ENCODE measurements at regions not wholly inside any gene's neighbourhood (a gene's known extent, or its start where the extent isn't known, plus 50 kb on each side); places are given as distances from the start of the nearest gene placed in this dataset.
A peak's percentile ranks its signal among the peaks of the same experiment; 100 is the strongest.
"Not testable (repeated sequence)": the region's sequence is repeated elsewhere in the genome, so short reads cannot be mapped to it uniquely, and the experiment has no call there.

GRCh38 chr16:19959736-19960135 is 75.1 kb upstream of the GPRC5B start:
- BruUV-seq (replicated peaks): no TSS peak
- CTCF ChIA-PET: interaction anchor here (0.5 kb wide), 1 partner anchor 8 kb away, joined by 3 read pairs; no protein-coding TSS in a partner anchor

GRCh38 chr16:19955896-19956295 is 71.2 kb upstream of the GPRC5B start:
- H3K9me3 Mint-ChIP-seq (ENCODE audit: unreplicated experiment); H3K36me3 Mint-ChIP-seq (ENCODE audit: insufficient read depth, unreplicated experiment); H3K36me3 ChIP-seq (ENCODE audit: control insufficient read depth, insufficient read depth, low read length); H3K9me3 ChIP-seq; BruUV-seq (replicated peaks); H3K4me3 ChIP-seq (ENCODE audit: low read depth, low read length); POLR2A ChIA-PET; DNase-seq; H3K4me3 Mint-ChIP-seq (ENCODE audit: unreplicated experiment); CTCF ChIA-PET; H3K4me1 Mint-ChIP-seq (ENCODE audit: low read depth, unreplicated experiment); H3K4me1 ChIP-seq; intact Hi-C loops (cut with micrococcal nuclease; ENCODE audit: unreplicated experiment); H3K27ac Mint-ChIP-seq (ENCODE audit: unreplicated experiment); H3K27me3 ChIP-seq (replicated peaks; ENCODE audit: control insufficient read depth, insufficient read depth, low read length): not testable (repeated sequence)
- peaks cover 20% of the 10 kb centered on the region for H3K27me3 Mint-ChIP-seq (ENCODE audit: insufficient read depth, unreplicated experiment)

More at GRCh38 chr16:19959736-19960135, 75.1 kb upstream of the GPRC5B start:
- Histone ChIP-seq H3K4me3 (ENCODE audit: low read depth, low read length) (no peak overlapping the region), H3K9me3 (no peaks in the 10 kb centered on the region), H3K27me3 (replicated peaks; ENCODE audit: control insufficient read depth, insufficient read depth, low read length) (no peaks in the 10 kb centered on the region), H3K36me3 (ENCODE audit: control insufficient read depth, insufficient read depth, low read length) (no peaks in the 10 kb centered on the region), H3K4me1 (no peaks in the 10 kb centered on the region)
- Mint-ChIP-seq H3K4me3 (ENCODE audit: unreplicated experiment) (no peak overlapping the region), H3K27me3 (ENCODE audit: insufficient read depth, unreplicated experiment) (peaks cover 16% of the 10 kb centered on the region), H3K27ac (ENCODE audit: unreplicated experiment) (no peak overlapping the region), H3K4me1 (ENCODE audit: low read depth, unreplicated experiment) (no peaks in the 10 kb centered on the region), H3K9me3 (ENCODE audit: unreplicated experiment) (no peaks in the 10 kb centered on the region), H3K36me3 (ENCODE audit: insufficient read depth, unreplicated experiment) (no peaks in the 10 kb centered on the region)
- no peak for DNase-seq
- POLR2A ChIA-PET: no interaction called here
- intact Hi-C loops (cut with micrococcal nuclease; ENCODE audit: unreplicated experiment): no loop called here
- TF ChIP-seq, protein P1, sequence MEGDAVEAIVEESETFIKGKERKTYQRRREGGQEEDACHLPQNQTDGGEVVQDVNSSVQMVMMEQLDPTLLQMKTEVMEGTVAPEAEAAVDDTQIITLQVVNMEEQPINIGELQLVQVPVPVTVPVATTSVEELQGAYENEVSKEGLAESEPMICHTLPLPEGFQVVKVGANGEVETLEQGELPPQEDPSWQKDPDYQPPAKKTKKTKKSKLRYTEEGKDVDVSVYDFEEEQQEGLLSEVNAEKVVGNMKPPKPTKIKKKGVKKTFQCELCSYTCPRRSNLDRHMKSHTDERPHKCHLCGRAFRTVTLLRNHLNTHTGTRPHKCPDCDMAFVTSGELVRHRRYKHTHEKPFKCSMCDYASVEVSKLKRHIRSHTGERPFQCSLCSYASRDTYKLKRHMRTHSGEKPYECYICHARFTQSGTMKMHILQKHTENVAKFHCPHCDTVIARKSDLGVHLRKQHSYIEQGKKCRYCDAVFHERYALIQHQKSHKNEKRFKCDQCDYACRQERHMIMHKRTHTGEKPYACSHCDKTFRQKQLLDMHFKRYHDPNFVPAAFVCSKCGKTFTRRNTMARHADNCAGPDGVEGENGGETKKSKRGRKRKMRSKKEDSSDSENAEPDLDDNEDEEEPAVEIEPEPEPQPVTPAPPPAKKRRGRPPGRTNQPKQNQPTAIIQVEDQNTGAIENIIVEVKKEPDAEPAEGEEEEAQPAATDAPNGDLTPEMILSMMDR (IDR thresholded peaks at IDR 0.05; ENCODE audit: insufficient read depth in 1 of 2, low read depth in 1 of 2, low read length in 1 of 2, severe bottlenecking in 1 of 2, unreplicated experiment in 1 of 2): no peak

DNA sequence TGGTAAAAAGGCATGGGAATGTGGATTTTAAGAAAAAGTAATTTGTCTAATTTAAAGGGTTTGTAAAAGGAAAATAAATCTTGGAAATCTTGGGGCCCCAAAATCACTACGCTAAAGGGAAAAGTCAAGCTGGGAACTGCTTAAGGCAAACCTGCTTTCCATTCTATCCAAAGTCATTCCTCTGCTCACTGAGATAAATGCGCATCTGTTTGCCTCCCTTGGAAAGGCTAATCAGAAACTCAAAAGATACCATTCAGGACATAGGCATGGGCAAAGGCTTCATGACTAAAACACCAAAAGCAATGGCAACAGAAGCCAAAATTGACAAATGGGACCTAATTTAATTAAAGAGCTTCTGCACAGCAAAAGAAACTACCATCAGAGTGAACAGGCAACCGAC is 70.4 kb upstream of the GPRC5B start:
- H3K4me1 Mint-ChIP-seq (ENCODE audit: low read depth, unreplicated experiment); DNase-seq; H3K27me3 ChIP-seq (replicated peaks; ENCODE audit: control insufficient read depth, insufficient read depth, low read length); H3K27ac Mint-ChIP-seq (ENCODE audit: unreplicated experiment); H3K36me3 ChIP-seq (ENCODE audit: control insufficient read depth, insufficient read depth, low read length); H3K9me3 ChIP-seq; H3K9me3 Mint-ChIP-seq (ENCODE audit: unreplicated experiment); H3K4me3 ChIP-seq (ENCODE audit: low read depth, low read length); BruUV-seq (replicated peaks); POLR2A ChIA-PET; H3K4me1 ChIP-seq; H3K36me3 Mint-ChIP-seq (ENCODE audit: insufficient read depth, unreplicated experiment); H3K4me3 Mint-ChIP-seq (ENCODE audit: unreplicated experiment); intact Hi-C loops (cut with micrococcal nuclease; ENCODE audit: unreplicated experiment): not testable (repeated sequence)
- CTCF ChIA-PET: interaction anchor here (1.5 kb wide), 1 partner anchor 48 kb away, joined by 4 read pairs; no protein-coding TSS in a partner anchor
- peaks cover 19% of the 10 kb centered on the region for H3K27me3 Mint-ChIP-seq (ENCODE audit: insufficient read depth, unreplicated experiment)

GRCh38 chr16:19948186-19949104 is 63.8 kb upstream of the GPRC5B start:
- no peaks in the 10 kb centered on the region for H3K36me3 ChIP-seq (ENCODE audit: control insufficient read depth, insufficient read depth, low read length)
- DNase-seq: peak; percentile 15 to 38
- no peak overlapping the region for H3K4me3 ChIP-seq (ENCODE audit: low read depth, low read length)
- H3K27me3 ChIP-seq (replicated peaks; ENCODE audit: control insufficient read depth, insufficient read depth, low read length): no peaks in the 10 kb centered on the region; the same call in 1 of the 2 replicates
- no peaks in the 10 kb centered on the region for H3K4me1 ChIP-seq
- no peaks in the 10 kb centered on the region for H3K4me1 Mint-ChIP-seq (ENCODE audit: low read depth, unreplicated experiment)
- BruUV-seq (replicated peaks): no TSS peak
- H3K27ac Mint-ChIP-seq (ENCODE audit: unreplicated experiment): no peak overlapping the region
- no peaks in the 10 kb centered on the region for H3K9me3 ChIP-seq
- H3K36me3 Mint-ChIP-seq (ENCODE audit: insufficient read depth, unreplicated experiment): no peaks in the 10 kb centered on the region
- peaks cover 14% of the 10 kb centered on the region for H3K27me3 Mint-ChIP-seq (ENCODE audit: insufficient read depth, unreplicated experiment)
- no peaks in the 10 kb centered on the region for H3K9me3 Mint-ChIP-seq (ENCODE audit: unreplicated experiment)
- ChIA-PET CTCF (no interaction called here), POLR2A (no interaction called here)
- intact Hi-C loops (cut with micrococcal nuclease; ENCODE audit: unreplicated experiment): no loop called here
- TF ChIP-seq, protein P1 (IDR thresholded peaks at IDR 0.05; ENCODE audit: insufficient read depth in 1 of 2, low read depth in 1 of 2, low read length in 1 of 2, severe bottlenecking in 1 of 2, unreplicated experiment in 1 of 2): peak in 1 of 2 experiments; percentile 38
- H3K4me3 Mint-ChIP-seq (ENCODE audit: unreplicated experiment): no peak overlapping the region

All from Caco-2 (cell line).